GM12875 (cell line): ENCODE measurements at regions not wholly inside any gene's neighbourhood (a gene's known extent, or its start where the extent isn't known, plus 50 kb on each side); places are given as distances from the start of the nearest gene placed in this dataset.

Experiments
- H3K4me3 ChIP-seq: one replicate; pipeline ENCODE4 v1.5.1; 2011; ENCODE audit warnings: low read depth, low read length, control low read depth
- TF ChIP-seq, protein P1 (sequence below): IDR thresholded peaks from 2 replicates; pipeline ENCODE4 v1.5.1; 2011; ENCODE audit warnings: low read depth, mild to moderate bottlenecking, control low read depth, inconsistent platforms, low read length, moderate library complexity, borderline replicate concordance; ENCODE audit not compliant: insufficient read depth

DNA sequence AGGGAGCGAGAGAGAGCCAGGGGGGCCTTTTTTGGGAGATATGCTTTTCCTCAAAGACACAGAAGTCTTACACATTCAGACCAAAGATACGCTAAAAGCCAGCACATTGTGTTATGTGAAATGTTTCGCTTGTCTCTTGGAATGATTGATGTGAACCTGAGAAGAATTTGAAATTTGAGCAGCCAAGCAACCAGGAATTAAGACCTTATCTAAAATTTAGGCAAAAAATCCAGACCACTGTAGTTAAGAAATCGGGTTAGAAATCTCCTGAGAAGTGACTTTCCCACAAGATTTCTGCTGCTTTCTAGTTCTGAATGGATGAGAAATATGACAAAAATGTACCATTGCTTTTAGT is 223.2 kb upstream of the GMDS start:
- no peak overlapping the region for H3K4me3 ChIP-seq
- TF ChIP-seq, protein P1, sequence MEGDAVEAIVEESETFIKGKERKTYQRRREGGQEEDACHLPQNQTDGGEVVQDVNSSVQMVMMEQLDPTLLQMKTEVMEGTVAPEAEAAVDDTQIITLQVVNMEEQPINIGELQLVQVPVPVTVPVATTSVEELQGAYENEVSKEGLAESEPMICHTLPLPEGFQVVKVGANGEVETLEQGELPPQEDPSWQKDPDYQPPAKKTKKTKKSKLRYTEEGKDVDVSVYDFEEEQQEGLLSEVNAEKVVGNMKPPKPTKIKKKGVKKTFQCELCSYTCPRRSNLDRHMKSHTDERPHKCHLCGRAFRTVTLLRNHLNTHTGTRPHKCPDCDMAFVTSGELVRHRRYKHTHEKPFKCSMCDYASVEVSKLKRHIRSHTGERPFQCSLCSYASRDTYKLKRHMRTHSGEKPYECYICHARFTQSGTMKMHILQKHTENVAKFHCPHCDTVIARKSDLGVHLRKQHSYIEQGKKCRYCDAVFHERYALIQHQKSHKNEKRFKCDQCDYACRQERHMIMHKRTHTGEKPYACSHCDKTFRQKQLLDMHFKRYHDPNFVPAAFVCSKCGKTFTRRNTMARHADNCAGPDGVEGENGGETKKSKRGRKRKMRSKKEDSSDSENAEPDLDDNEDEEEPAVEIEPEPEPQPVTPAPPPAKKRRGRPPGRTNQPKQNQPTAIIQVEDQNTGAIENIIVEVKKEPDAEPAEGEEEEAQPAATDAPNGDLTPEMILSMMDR = no peak

DNA sequence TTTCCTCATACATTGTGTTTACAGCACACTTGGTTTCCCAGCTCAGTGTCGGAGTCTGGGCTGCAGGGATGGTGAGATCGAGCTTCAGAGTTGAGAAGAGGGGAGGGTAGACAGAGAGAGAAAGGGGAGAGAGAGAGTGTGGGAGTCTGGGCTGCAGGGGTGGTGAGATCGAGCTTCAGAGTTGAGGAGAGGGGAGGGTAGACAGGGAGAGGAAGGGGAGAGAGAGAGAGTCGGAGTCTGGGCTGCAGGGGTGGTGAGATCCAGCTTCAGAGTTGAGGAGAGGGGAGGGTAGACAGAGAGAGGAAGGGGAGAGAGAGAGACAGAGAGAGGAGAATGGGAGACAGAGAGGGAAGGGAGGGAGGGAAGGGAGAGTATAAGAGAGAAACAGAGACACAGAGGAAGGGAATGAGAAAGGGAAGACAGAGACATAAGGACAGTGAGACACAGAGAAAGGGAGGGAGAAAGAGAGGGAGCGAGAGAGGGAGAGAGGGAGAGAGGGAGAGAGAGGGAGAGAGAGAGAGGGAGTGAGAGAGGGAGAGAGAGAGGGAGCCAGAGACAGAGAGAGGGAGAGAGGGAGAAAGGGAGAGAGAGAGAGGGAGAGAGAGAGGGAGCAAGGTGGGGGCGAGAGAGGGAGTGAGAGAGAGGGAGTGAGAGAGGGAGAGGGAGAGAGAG is 222.7 kb upstream of the GMDS start:
- TF ChIP-seq, protein P1 = no peak
- H3K4me3 ChIP-seq = no peak overlapping the region

DNA sequence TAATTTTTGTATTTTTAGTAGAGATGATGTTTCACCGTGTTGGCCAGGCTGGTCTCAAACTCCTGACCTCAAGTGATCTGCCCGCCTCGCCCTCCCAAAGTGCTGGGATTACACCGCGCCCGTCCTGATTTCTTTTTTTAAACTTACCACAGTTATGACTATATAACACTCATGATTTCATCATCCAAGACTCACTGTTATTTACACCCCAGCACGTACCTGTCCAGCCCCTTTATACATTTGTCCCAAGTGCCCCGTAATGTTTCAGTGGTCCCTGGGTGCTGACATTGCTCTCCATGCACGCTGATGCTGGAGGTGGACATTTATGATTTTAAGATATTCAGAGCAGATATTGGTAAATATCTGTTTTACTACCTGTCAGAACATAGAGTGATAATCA is 219.9 kb upstream of the GMDS start:
- TF ChIP-seq, protein P1 = no peak
- H3K4me3 ChIP-seq = no peak overlapping the region

DNA sequence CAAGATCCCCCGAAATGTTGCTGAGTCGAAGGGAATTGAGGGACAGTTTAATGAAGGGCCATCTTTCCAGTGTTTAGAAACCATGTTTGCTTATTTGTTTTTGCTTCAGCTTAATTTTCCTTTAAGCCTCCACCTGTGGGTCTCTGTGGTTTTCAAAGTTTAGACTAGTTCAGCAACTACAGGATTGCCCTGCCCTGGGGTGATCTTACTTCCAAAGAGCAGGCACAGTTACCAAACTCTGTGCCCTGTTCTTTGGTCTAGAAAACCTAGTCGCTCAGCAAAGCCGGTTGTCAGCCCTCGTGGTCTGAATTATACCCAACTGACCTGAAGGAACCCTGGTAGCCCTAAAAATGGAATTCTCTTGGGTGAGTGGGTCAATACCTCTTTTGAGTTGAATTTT is 219.2 kb upstream of the GMDS start:
- TF ChIP-seq, protein P1 = no peak

DNA sequence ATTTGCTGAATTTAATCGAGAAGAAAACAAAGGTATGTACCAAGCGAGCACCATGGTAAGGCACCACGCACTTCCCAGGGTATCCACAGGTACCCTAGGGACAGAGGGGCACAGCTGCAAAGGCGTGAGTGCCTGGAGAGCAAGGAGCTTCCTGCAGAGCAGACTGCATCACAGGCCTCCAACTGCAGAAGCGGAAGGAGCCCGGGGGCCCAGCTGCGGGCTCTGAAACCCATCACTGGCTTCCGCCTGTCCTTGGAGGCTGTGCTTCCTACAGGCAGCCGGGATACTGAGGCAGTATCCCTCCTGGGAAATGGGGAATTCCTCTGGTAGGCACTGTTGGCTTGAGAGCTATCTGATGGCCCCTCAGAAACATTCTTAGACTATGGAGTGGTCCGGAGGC is 217.4 kb upstream of the GMDS start:
- H3K4me3 ChIP-seq = no peak overlapping the region
- TF ChIP-seq, protein P1 = no peak

More for the DNA sequence above, 219.2 kb upstream of the GMDS start:
- no peak overlapping the region for H3K4me3 ChIP-seq

DNA sequence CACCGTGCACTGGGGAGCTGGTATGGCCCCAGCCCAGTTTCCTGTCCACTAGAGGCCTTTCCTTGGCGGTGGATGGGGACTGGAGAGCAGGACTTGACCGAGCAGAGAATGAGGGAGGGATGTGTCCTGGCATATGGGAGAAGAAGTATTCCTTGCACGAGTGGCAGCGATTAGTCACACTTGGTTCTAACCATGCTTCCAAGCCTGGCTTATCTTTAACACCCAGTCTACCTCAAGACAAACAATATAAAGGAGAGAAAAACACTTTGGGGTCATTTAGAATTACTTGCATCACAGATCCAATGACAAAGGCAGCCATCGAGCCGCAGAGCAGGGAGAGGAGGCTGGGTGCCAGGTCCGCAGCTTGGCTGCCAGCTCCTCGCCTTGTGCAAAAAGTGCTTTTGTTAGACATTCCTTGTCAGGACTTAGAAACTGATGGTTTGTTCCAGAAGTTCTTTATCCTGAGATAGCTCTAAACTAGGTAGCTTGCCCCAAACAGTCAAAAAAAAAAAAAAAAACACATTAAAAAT is 214.9 kb upstream of the GMDS start:
- TF ChIP-seq, protein P1 = no peak
- H3K4me3 ChIP-seq = no peak overlapping the region

DNA sequence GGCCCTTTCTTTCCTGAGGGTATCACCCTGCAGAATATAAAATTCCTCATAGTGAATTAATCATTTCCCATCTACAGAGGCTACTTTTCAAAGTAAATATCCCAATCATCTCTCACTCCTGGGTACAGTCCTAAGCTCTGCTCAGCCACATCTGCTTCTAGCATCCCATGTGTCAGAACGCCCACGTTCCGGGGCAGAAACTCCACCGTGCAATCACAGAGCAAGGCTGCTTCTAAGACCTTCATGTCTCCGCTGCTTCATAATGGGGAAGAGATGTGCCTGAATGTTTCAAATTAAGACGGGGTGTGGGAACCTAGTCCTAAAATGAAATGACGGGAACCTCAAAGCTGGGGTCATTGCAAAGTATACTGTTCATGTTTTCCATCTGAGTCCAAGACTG is 208.8 kb upstream of the GMDS start:
- TF ChIP-seq, protein P1 = no peak
- H3K4me3 ChIP-seq = no peak overlapping the region
